ENCODE measurements at regions not wholly inside any gene's neighbourhood (a gene's known extent, or its start where the extent isn't known, plus 50 kb on each side); places are given as distances from the start of the nearest gene placed in this dataset.
A peak's percentile ranks its signal among the peaks of the same experiment; 100 is the strongest.

DNA sequence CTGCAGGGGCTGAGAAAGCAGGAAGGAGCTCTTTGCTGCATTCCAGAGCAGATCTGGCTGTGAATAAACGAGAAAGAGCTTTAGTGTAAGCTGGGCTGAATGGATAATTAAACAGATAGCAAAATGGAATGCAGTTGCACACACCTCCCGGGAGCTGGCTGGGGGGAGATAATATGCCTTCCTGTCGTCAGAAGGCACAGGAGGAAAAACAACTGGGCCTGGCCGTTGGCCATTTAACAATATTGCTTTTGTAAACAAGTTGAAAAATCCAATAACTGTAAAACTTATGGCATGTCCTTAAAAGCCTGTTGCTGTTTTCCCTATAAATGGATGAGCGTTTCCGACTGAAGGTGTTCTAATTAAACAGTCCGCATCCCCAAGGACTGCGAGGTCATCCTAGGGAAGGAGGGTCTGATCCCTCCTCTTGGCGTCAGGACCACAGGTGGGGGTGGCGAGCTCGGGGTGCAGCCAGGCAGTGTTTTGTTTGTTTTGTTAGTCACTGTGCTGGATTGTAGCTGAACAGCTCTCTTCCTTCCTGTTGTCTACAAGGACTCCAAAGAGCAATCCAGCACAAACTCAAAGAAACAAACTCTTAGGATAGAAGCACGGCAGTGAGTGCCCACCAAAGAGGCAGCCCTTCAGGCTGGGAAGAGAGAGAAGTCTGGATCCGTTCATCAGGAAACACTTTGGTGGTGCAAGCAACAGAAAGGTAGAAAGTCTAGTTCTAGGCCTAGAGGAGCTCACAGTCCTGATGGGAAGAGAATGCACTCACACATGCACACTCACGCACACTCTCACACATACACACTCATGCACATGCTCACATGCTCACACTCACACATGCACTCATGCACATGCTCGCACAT, 133.4 kb upstream of the SMAD3 start:
- TF ChIP-seq, protein P1, sequence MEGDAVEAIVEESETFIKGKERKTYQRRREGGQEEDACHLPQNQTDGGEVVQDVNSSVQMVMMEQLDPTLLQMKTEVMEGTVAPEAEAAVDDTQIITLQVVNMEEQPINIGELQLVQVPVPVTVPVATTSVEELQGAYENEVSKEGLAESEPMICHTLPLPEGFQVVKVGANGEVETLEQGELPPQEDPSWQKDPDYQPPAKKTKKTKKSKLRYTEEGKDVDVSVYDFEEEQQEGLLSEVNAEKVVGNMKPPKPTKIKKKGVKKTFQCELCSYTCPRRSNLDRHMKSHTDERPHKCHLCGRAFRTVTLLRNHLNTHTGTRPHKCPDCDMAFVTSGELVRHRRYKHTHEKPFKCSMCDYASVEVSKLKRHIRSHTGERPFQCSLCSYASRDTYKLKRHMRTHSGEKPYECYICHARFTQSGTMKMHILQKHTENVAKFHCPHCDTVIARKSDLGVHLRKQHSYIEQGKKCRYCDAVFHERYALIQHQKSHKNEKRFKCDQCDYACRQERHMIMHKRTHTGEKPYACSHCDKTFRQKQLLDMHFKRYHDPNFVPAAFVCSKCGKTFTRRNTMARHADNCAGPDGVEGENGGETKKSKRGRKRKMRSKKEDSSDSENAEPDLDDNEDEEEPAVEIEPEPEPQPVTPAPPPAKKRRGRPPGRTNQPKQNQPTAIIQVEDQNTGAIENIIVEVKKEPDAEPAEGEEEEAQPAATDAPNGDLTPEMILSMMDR (conservative IDR thresholded peaks at IDR 0.05) = no peak
- H3K27ac ChIP-seq = peak overlapping the region; percentile 92

DNA sequence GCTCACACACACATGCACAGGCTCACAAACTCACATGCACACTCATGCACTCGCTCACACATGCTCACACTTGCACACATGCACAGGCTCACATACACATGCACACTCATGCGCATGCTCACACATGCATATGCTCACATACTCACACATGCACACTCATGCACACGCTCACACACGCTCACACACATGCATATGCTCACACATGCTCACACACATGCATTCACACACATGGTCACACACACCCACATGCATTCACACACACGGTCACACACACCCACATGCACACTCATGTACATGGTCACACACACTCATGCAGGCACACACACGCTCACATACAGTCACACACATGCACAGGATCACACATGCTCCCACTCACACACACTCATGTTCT, 132.8 kb upstream of the SMAD3 start:
- H3K27ac ChIP-seq = peak overlapping the region; percentile 92
- TF ChIP-seq, protein P1 (conservative IDR thresholded peaks at IDR 0.05) = no peak

DNA sequence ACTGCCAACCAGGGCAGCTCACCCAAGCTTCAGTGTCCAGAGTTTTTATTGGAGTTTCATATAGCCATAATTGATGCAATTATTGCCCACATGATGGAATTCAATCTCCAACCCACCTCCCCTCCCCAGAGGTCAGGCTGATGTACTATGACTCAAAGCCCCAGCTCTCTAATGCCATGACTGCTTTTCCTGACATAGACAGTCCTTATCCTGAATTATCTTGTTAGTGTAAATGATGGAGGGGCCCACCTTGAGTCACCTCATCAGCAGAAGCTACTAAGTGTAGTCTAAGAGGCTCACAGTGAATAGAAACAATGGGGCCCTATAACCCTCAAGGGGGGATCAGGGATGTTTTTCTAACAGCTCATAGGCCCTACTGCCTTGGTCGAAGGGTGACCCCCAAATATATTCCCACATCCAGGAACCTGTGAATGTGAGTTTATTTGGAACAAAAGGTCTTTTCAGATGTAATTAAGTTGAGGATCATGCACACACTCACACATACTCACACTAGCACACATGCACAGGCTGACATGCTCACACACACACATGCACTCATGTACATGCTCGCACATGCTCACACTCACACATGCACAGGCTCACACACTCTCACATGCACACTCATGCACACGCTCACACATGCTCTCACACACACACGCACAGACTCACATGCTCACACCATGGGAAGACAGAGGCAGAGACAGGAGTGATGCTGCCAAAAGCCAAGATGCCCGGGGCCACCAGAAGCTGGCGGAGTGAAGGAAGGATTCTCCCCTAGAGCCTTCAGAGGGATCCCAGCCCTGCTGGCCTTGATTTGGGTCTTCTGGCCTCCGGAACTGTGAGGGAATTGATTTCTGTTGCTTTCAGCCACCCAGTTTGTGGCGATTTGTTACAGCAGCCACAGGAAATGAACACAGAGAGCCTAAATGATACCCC, 131.2 kb upstream of the SMAD3 start:
- H3K27ac ChIP-seq = no peak overlapping the region
- TF ChIP-seq, protein P1 (conservative IDR thresholded peaks at IDR 0.05) = no peak

DNA sequence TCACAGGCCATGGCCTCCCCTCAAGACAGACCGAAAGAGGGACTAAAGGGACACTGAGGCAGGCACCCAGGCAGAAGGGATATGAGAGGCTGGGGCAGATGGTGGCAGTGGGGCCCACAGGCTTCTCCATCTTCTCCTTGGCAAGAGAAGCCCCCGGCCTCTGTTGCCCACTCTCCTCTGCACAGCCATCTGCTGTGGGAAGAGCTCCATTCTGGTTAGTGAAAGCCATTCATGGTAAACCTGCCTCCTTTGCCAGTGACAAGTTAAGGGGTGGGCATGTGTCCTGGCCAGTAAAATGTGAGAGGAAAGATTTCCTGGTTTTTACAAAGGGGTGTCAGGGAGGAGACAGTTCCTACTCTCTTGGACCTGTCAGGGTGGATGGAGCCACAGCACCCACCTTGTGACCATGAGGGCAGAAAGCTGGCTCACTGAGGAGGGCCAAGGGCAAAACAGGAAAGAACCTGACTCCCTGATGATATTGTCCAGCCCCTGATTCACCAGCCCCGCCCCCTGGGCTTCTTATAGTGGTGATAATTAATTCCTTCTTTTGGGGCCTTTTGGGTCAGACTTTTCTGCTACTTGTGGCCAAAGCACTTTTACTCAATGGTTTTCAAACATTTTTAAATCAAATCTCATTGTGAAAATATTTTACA, 130.4 kb upstream of the SMAD3 start:
- TF ChIP-seq, protein P1 (conservative IDR thresholded peaks at IDR 0.05) = no peak
- H3K27ac ChIP-seq = no peak overlapping the region

DNA sequence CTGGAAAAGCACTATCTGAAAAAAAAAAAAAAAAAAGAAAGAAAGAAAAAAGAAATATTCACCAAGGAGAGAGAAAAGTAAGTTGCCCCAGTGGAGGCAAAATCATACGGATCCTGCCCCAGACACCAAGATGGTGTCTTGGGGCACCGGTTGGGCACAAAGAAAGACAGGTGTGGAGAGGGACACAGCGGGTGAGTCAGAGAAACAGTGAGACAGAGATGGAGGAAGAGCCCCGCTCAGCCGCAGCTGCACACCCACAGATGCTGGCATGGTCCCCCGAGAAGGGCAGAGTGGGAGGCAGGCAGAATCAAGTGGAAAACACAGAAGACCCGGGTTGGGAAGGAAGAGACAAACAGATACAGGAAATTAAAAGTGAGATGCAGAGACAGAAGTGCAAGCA, 129.7 kb upstream of the SMAD3 start:
- no peak overlapping the region for H3K27ac ChIP-seq
- TF ChIP-seq, protein P1 (conservative IDR thresholded peaks at IDR 0.05) = no peak

DNA sequence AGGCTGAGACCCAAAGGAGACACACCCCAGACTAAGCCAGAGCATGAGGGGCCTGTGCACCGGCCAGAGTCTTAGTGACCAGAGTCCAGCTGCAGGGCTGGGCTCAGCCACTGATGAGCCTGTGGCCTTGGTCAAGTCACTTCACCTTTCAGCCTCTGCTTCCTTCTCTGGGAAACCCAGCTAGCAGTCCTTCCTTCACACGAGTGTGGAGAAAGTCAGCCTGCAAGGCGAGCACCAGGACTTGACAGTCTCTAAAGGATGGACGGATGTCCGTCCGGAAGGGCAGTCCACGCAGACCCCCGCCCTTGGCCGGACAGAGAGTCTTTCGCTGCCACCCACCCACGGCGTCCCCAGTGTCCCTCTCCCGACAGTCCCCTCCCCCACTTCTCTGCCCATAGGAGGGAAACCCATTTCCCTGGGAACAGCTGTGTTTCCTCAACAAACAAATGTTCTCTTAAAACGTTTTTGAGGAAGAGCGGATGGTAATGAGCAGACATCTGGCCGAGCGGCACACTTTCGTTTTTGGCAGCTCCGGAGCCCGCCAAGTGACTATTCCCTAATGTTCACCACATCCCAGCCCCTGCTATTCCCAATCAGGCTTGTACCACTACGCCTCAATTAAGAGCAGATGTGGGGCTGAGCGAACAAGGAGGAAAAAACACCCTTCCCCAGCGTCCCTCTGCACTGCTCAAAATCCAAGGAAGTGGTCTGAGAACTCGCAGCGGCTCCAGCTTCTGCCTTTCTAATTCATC, 129.1 kb upstream of the SMAD3 start:
- no peak overlapping the region for H3K27ac ChIP-seq
- TF ChIP-seq, protein P1 (conservative IDR thresholded peaks at IDR 0.05) = no peak
